GM19238 (cell line): ENCODE measurements at regions not wholly inside any gene's neighbourhood (a gene's known extent, or its start where the extent isn't known, plus 50 kb on each side); places are given as distances from the start of the nearest gene placed in this dataset.

Experiments used
- DNase-seq: peaks from one replicate; pipeline ENCODE4 v3.0.0; 2011; ENCODE audit warnings: low spot score; ENCODE audit not compliant: insufficient read length

DNA sequence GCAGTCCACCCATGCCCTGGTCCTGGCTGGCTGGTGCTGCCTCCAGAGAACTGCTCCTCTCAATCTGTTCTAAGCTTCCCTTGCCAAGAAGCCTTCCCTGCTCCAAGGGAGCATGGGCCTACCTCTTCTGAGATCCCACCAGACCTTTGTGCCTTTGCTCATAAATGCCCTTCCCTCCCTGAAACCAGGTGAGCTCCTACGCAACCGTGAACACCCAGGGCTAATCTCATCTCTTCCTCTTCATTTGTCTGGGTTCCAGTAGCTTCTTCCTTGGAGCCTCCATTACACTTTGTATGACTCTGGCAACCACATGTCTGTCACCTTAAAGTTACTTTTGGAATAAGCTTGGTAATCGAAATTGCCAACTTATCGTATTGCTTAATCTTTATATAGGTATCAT lies 270.6 kb downstream of the PBX3 start:
- no peak for DNase-seq

DNA sequence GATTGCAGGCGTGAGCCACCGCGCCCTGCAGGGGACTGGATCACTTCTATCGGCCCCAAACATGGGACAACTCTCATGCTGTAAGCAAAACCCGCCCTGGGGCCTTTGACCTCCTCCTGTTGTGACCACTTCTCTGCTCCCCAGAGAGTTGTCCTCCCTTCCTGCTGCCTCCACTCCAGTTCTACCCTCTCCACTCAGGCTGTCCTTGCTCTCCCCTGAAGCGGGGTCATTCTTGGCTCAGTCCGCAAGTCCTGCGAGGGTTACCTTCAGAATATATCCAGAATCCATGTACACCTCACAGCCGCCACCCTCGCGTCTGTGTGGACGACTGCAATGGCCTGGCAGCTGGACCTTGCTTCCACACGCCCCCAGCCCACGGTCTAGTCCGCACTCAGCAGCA lies 273.7 kb downstream of the PBX3 start:
- DNase-seq = no peak

DNA sequence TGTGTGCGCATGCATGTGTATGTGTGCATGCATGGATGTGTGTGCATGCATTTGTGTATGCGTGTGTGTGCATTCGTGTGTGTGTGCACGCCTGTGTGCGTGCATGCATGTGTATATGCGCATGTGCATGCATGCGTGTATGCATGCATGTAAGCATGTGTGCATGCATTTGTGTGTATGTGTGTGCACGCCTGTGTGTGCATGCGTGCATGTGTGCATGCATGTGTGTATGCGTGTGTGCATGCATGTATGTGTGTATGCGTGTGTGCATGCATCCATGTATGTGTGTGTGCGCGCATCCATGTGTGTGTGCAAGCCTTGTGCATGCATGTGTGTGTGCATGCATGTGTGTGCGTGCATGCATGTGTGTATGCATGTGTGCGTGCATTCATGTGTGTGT lies 276.8 kb downstream of the PBX3 start:
- no peak for DNase-seq

DNA sequence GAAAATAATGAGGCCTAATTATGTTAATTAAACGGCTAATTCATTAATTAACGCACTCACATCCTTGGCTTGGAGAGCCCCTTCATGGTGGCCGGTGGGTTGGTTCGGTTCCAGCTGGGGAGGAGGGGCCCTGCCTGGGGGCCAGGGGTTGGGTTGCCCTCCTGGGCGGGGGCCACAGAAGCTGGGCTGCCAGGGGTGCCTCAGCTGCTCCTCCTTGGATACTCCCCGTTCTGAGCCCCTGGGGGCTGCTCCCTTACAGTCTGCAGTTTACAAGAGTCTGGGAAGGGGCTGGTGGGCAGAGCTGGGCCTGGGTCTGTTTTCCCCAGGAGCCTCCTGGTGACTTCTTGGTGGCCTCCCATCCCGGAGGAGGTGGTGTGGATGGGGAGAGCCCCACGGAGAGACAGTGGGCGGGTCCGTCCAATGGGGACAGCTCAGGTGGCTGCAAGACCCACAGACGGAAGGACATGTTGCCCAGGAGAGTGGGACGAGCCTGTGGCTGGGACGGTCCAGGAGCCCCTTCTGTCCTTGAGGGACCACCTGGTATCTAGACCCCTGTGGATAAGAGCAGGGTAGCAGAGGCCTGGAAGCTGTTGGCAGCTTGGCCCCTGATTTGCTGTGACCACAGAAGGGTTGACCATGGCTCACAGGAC lies 277.5 kb downstream of the PBX3 start:
- no peak for DNase-seq

DNA sequence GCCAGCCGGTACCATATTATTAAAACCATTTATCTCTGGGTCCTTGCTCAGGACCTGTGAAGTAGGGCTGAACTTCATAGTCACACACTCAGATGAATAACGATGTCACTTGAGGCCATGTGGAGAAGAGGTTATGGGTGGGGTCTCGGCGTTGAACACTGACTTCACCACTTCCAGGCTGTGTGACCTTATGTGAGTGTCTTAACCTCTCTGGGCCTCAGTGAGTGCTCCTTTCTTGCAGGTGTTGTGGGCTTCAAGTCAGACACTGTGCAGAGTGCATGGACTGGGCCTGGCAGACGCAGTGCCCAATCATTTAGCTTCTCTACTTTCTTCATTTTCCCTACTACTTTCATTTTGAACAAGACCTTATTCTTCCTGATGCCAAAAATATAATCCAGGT lies 278.8 kb downstream of the PBX3 start:
- no peak for DNase-seq

DNA sequence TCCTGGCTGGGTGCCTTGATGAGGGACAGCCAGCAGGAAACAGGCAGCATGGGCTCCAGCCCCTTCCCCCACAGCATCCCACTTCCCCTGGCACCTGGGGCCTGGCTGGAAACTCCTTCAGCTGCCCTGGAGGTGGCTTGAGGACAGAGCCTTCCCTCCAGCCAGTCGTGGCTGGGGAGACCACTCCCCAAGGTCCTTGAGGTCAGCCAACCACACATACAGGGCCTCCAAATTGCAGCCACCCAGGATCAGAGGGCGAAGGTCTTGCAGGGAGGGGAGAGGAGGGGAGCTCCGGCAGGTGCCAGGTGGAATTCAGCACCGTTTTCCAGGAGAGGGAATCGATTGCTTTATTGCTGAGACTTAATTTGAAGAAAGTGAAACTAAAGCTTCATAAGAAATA lies 280.4 kb downstream of the PBX3 start:
- no peak for DNase-seq

DNA sequence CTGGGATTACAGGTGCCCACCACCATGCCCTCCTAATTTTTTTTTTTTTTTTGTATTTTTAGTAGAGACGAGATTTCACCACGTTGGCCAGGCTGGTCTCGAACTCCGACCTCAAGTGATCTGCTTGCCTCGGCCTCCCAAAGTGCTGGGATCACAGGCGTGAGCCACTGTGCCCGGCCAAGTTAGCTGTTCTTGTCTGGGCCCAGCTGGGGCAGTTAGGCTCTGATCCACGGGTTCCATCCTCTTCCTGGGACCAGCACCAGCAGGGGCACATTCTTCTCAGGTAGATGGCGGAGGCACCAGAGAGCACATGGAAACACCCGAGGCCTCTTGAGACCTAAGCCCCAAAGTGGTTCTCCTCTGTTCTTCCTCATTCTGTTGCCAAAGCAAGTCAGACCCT lies 281.6 kb downstream of the PBX3 start:
- no peak for DNase-seq

DNA sequence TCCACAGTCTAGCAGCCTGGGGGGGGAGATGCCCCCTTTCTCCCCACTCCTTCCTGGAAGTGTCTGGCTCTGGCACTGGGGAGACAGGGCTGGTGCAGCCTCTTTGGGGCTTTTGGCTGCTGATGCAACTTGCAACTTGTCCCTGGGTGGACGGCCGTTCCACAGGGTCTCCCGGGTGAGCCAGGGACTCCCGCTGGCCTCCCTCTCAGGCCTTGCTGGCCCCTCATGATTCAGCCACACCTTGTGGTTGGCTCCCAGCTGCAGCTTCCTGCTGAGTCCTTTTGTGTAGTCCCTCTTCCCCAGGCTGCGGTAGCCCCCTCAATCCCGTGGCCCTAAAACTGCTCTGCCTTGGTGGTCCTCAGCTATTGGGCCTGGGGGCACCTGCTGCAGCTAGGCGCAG lies 283.5 kb downstream of the PBX3 start:
- DNase-seq = no peak

DNA sequence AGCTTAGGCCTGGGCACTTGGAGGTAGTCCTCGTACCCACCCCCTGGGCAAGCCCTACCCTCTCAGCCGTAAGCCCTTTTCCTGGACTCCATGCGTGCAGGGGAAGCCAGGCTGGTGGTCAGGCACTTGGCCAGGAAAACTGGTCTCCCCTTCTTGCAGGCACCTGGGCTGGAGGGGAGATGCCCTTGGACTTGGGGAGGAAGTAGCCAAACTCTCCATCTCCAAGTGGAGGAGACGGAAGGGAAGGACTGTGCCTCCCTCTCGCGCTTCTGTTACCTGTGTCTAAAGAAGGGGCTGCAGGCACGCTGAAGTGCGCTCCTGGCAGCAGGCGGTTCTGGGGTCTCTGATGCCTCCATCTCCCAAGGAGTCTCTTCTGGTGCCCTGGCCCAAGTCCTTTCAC lies 283.9 kb downstream of the PBX3 start:
- DNase-seq = no peak

DNA sequence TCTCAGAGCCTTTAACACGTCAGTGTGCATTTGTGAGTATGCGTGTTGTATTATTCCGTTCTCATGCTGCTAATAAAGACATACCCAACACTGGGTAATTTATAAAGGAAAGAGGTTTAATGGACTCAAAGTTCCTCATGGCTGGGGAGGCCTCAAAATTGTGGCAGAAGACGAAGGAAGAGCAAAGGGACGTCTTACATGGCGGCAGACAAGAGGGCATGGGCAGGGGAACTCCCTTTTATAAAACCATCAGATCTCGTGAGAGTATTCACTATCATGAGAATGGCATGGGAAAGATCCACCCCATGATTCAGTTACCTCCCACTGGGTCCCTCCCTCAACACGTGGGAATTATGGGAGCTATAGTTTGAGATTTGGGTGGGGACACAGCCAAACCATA lies 285.0 kb downstream of the PBX3 start:
- no peak for DNase-seq

DNA sequence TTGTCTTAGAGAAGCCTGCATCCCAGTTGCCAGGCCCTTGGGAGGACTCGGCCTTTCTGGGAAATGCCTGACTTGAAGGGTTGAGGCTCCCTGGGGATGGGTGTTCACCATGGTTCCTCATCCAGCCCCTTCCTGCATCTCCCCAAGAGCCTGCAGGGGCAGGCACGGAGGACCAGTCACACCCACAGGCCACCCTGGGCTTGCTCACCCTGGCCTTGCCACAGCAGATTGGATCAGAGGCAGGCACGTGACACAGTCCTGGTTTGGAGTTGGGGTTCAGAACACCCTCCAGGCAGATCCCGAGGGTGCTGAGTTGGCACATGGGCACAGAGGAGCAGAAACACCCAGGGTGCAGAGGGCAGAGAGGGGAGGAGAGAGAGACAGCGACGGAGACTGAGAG lies 286.1 kb downstream of the PBX3 start:
- no peak for DNase-seq

DNA sequence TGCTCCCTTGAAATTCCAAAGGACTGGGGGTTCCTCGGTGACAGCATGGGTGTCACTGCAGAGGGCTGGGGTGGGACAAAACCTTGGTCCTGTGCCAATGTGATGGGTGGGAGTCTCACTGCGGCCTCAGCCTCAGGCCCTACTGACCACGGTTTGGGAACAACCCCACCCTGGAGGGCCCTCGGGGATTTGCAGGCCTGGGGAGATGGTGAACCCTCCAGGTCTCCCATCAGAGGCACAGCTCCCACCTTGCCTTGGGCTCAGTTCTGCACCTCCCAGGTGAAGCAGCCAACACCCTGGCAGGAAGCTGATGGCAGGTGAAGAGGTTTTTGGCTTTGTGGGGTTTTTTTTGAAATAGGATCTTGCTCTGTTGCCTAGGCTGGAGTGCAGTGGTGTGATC lies 286.8 kb downstream of the PBX3 start:
- no peak for DNase-seq

DNA sequence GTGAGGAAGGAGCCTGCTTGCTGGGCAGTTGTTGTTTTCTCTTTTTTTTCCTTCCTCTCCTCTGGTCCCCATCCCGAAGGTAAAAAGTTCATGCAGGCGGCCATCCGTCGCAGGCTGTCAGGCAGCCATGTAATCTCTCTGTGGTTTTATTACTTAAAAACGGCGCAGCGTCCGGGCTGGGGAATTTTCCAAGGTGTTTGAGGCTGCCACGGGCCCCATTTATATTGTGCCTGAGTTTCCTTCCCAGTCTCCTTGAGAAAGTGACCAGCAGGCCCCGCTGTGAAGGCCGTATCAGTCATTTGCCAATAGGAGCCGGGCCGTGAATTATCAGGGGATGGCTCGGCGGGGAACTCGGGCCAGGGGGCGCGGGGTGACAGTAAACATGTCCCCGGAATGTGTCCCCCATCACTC lies 289.7 kb downstream of the PBX3 start:
- no peak for DNase-seq

DNA sequence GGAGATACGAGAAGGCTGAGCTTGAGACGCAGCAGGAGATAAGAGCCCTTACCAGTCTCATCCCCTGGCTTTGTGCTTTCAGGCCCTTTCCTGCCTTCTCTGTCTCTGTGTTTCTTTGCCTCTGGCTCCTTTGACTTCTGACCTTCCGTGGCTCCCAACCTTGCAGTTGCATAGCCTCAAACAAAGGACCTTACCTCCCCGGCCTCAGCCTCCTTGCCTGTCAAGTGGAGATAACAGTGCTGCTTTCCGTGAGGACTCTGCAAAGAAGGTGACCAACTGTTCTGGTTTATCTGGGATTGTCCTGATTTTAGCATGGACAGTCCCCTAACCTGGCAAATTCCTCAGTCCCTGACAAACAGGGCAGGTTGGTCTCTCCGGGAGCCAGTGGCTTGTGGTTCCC lies 287.8 kb upstream of the MVB12B start:
- no peak for DNase-seq

DNA sequence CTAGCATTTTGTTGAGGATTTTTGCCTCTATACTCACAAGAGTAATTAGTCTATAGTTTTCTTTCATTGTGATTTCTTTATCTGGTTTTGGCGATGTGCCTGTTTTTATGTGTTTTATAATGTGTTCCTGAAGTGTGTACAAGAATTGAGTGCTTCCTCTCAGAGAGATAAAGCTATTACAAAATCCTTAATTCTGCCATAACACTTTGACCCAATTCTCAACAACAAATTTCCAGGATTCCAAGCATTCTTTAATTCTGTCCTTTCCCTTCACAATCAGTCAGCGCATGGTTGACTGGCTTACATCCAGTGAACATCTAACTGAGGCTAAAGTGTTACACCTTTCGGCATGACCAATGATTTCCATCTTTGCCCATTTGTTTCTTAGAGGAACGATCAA lies 282.9 kb upstream of the MVB12B start:
- no peak for DNase-seq

DNA sequence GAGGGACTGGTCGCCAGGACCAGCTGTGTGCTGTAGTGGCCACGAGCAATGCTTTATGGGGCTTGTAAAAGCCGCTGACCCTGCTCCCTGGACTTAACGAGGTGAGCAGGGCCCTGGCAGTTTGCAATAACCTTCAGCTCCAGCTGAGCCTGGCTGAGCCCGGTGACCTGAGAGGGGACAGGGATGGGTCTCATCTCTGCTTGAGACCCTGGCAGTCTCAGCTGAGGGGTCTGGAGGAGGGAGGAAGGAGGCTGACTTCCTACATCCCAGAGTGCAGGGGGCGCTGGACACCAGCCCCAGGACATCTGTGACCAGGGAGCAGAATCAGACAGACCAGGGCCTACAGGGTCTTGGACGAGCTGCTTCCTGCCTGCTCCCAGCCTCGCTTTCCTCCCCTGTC lies 277.5 kb upstream of the MVB12B start:
- no peak for DNase-seq

DNA sequence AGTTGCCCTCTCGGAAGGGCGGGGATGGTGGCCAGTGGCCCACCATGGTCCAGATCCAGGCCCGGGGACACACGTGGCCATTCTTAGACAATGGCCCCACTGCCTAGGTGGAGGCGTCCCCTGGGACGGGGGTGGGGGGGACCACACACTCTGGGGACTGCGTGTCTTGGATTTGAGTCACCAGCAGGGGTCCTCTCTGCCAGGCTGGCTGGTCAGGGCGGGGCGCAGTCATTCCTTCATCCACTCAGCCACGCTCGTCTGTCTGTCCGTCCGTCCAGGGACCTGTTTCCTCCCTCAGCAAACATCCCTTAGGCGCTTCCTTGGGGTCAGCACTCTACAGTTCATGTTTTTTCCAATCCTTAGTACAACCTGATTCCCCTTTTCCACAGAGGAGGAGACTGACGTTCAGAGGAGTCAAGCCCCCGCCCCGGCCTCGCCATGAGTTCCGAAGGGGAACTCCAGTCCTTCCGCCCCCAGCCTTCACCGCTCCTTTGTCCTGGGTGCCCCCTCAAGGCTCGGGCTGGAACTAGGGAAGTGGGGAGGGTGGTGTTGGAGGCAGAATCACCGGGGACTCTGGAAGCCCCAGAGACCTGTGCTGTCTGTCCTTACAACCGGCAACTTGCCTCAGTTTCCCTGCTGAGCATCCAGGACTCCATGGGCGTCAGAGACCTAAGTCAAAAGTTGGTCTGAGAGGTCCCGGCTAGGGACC lies 276.6 kb upstream of the MVB12B start:
- no peak for DNase-seq

DNA sequence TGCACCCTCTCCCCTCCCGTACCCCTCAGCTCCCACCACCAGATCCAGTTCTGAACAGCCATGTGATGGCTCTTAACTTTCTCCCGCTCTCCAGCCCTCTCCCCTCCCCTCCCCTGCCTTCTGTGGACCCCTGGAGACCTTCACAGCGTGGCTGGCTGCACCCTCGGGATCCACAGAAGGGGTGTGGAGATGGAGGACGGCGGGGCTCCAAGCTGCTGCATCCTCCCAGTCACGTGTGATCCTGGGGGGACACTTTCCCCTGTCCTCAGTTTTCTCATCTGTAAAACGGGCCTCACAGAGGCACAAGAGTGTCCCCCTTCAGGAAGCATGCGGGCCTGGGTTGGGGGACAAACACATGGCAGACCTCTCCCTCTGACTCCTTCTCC lies 276.0 kb upstream of the MVB12B start:
- DNase-seq = no peak

DNA sequence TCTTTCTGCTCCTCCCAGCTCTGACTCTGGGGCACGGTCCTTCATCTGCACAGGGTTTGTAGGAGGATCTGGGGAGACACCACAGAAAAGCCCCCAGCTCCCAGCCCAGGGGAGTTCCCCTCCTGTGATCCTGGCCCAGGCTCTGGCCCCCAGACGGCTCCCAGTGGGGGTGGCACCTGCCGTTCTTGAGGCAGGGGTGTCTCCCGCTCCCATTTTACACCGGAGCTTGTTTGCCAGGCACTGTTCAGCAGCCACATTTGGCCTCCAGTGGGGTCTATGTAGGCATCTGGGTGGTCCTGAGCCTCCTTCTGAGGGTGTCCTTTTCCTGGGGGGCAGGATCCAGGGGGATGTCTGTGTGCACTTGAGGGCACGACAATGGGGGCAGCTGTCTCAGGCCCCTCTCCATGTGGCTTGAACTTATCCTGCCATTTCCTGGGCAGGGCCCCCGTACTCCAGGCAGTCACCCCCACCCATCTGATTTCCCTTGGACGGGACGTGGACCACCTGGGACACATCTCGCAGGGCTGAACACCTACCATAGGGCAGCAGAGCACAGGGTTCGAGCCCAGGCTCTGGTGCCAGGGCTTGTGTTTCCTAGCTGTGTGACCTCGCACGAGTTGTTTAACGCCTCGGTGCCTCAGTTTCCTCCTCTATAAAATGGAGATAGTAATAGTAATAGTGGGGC lies 275.0 kb upstream of the MVB12B start:
- DNase-seq = no peak

DNA sequence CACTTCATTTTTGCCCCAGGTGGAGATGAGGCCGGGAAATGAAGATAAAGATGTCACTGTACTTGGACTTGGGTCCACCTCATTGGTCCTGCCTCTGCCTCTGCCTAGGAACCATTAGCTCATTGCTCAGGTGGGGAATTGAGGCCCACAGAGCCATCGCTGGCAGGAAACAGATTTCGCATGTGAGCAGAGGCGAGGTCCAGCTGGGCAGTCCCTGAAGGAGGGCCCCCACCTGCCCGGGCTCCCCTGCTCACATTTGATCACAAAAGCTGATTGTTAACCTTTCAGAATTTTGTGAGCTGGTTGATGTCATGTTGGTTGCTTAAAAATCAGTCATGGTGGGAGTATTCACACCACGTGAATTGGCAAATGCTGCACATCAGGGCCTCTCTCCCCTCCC lies 273.8 kb upstream of the MVB12B start:
- DNase-seq = no peak

DNA sequence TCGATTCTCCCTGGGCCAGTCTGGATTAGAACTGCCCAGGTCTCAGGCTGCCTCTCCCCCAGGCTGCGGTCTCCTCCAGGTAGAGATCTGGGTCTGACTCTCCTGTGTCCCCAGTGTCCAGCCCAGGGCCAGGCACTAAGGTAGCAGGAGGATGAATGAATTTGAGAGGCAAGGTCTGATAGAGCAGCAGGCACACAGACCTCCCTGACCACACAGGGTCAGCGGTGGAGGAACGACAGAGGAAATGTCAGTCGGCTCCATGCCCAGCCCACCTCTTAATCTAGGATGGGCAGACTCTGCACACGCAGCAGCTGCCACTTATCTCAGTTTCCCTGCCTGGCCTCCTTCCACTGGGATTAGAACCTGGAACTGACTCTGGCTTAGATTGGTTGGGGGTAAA lies 272.7 kb upstream of the MVB12B start:
- no peak for DNase-seq

DNA sequence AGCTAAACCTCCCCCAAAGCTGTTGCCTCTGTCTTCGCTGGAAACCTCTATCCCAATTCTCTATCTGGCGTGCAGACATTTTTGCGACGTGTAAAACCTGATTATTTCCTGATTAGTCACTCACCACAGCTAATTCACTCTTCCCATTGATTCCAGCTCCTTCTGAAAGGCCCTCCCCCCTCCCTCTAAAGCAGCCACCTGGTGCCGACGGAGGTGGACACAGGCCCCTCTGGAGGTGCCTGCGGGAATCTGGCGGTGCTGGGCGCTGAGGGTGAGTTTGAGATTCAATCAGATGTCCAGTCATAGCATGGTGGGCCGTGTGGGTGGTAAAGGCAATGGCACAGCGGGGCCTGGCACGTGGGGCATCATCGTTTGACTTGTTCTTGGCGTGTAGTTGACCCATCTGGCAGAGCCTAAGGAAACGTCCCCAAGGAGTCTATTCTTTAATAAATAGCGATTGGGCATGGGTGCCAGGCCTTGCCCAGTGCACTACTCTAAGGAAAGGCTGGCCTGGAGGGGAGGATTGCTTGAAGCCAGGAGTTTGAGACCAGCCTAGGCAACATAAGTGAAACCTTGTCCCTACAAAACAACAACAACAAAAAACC lies 271.1 kb upstream of the MVB12B start:
- no peak for DNase-seq
